ENCODE measurements at regions not wholly inside any gene's neighbourhood (a gene's known extent, or its start where the extent isn't known, plus 50 kb on each side); places are given as distances from the start of the nearest gene placed in this dataset.
"Not testable (repeated sequence)": the region's sequence is repeated elsewhere in the genome, so short reads cannot be mapped to it uniquely, and the experiment has no call there.

GRCh38 chr13:79853251-79853650, 372.3 kb downstream of the NDFIP2 start:
- DNase-seq: no peak

- DNase-seq: no peak
Measured at GRCh38 chr13:79851318-79851717, 370.4 kb downstream of the NDFIP2 start.

GRCh38 chr13:79847882-79848592, 367.1 kb downstream of the NDFIP2 start:
- DNase-seq: no peak

- peak; percentile 64 for DNase-seq
Measured at GRCh38 chr13:79846386-79846785, 365.4 kb downstream of the NDFIP2 start.

- DNase-seq: no peak
Measured at GRCh38 chr13:79837741-79838450, 356.9 kb downstream of the NDFIP2 start.

- not testable (repeated sequence) for DNase-seq
Measured at GRCh38 chr13:79836121-79836520, 355.2 kb downstream of the NDFIP2 start.

GRCh38 chr13:79834876-79835275, 353.9 kb downstream of the NDFIP2 start:
- DNase-seq: no peak

- no peak for DNase-seq
Measured at GRCh38 chr13:79833991-79834390, 353.0 kb downstream of the NDFIP2 start.

GRCh38 chr13:79831556-79831955, 350.6 kb downstream of the NDFIP2 start:
- DNase-seq: no peak

GRCh38 chr13:79830945-79831344, 350.0 kb downstream of the NDFIP2 start:
- DNase-seq: no peak

- no peak for DNase-seq
Measured at GRCh38 chr13:79830426-79830825, 349.5 kb downstream of the NDFIP2 start.

GRCh38 chr13:79829880-79830279, 348.9 kb downstream of the NDFIP2 start:
- DNase-seq: no peak

- no peak for DNase-seq
Measured at GRCh38 chr13:79825959-79826358, 345.0 kb downstream of the NDFIP2 start.

- no peak for DNase-seq
Measured at GRCh38 chr13:79815041-79815440, 334.1 kb downstream of the NDFIP2 start.

GRCh38 chr13:79812070-79812850, 331.3 kb downstream of the NDFIP2 start:
- no peak for DNase-seq

- DNase-seq: no peak
Measured at GRCh38 chr13:79811170-79811569, 330.2 kb downstream of the NDFIP2 start.

- DNase-seq: no peak
Measured at GRCh38 chr13:79810669-79811068, 329.7 kb downstream of the NDFIP2 start.

- no peak for DNase-seq
Measured at GRCh38 chr13:79810018-79810417, 329.1 kb downstream of the NDFIP2 start.

GRCh38 chr13:79808475-79808874, 327.5 kb downstream of the NDFIP2 start:
- DNase-seq: no peak

GRCh38 chr13:79807554-79807953, 326.6 kb downstream of the NDFIP2 start:
- no peak for DNase-seq

- no peak for DNase-seq
Measured at GRCh38 chr13:79806821-79807220, 325.9 kb downstream of the NDFIP2 start.

GRCh38 chr13:79805317-79805716, 324.4 kb downstream of the NDFIP2 start:
- DNase-seq: no peak

- DNase-seq: no peak
Measured at GRCh38 chr13:79803989-79804388, 323.0 kb downstream of the NDFIP2 start.

GRCh38 chr13:79803296-79803695, 322.3 kb downstream of the NDFIP2 start:
- DNase-seq: no peak
